HUDEP-2 (cell line): ENCODE measurements at regions not wholly inside any gene's neighbourhood (a gene's known extent, or its start where the extent isn't known, plus 50 kb on each side); places are given as distances from the start of the nearest gene placed in this dataset.
A peak's percentile ranks its signal among the peaks of the same experiment; 100 is the strongest.

Experiments
- DNase-seq, 76 experiments: peaks; one replicate each; lab custom pipeline; 2025; ENCODE audit not compliant: unreplicated experiment in 76 of 76; lab: John Stamatoyannopoulos, UW

- no peak for DNase-seq
These were observed 279.8 kb downstream of the HTR1B start for GRCh38 chr6:77183447-77183846.

- no peak for DNase-seq
These were observed 281.5 kb downstream of the HTR1B start for GRCh38 chr6:77181749-77182148.

- DNase-seq = no peak
These were observed 283.0 kb downstream of the HTR1B start for GRCh38 chr6:77180326-77180725.

- DNase-seq = no peak
These were observed 284.5 kb downstream of the HTR1B start for GRCh38 chr6:77178821-77179220.

- no peak for DNase-seq
These were observed 285.8 kb downstream of the HTR1B start for GRCh38 chr6:77177470-77177869.

GRCh38 chr6:77173472-77174074 lies 289.7 kb downstream of the HTR1B start:
- DNase-seq = peak in 23 of 76 experiments; percentile 1 to 35 (median 12)

GRCh38 chr6:77172578-77172977 lies 290.7 kb downstream of the HTR1B start:
- no peak for DNase-seq

- no peak for DNase-seq
These were observed 303.6 kb downstream of the HTR1B start for GRCh38 chr6:77159730-77160129.

- DNase-seq = no peak
These were observed 312.1 kb downstream of the HTR1B start for GRCh38 chr6:77151241-77151640.

GRCh38 chr6:77150736-77151135 lies 312.6 kb downstream of the HTR1B start:
- DNase-seq = no peak

GRCh38 chr6:77145244-77145643 lies 318.0 kb downstream of the HTR1B start:
- no peak for DNase-seq

- no peak for DNase-seq
These were observed 319.4 kb downstream of the HTR1B start for GRCh38 chr6:77143659-77144447.

GRCh38 chr6:77136086-77136485 lies 327.2 kb downstream of the HTR1B start:
- DNase-seq = no peak

- DNase-seq = no peak
These were observed 330.3 kb downstream of the HTR1B start for GRCh38 chr6:77133031-77133430.

- DNase-seq = no peak
These were observed 331.9 kb downstream of the HTR1B start for GRCh38 chr6:77131426-77131825.

- DNase-seq = no peak
These were observed 338.7 kb downstream of the HTR1B start for GRCh38 chr6:77124604-77125003.

GRCh38 chr6:77123527-77123926 lies 339.8 kb downstream of the HTR1B start:
- DNase-seq = no peak

GRCh38 chr6:77106992-77107391 lies 356.3 kb downstream of the HTR1B start:
- DNase-seq = no peak

GRCh38 chr6:77105091-77105490 lies 358.2 kb downstream of the HTR1B start:
- DNase-seq = no peak

GRCh38 chr6:77097940-77098339 lies 365.4 kb downstream of the HTR1B start:
- DNase-seq = no peak

- DNase-seq = no peak
These were observed 367.2 kb downstream of the HTR1B start for GRCh38 chr6:77095936-77096627.

GRCh38 chr6:77094821-77095220 lies 368.5 kb downstream of the HTR1B start:
- no peak for DNase-seq
